ENCODE measurements at regions not wholly inside any gene's neighbourhood (a gene's known extent, or its start where the extent isn't known, plus 50 kb on each side); places are given as distances from the start of the nearest gene placed in this dataset.

DNA sequence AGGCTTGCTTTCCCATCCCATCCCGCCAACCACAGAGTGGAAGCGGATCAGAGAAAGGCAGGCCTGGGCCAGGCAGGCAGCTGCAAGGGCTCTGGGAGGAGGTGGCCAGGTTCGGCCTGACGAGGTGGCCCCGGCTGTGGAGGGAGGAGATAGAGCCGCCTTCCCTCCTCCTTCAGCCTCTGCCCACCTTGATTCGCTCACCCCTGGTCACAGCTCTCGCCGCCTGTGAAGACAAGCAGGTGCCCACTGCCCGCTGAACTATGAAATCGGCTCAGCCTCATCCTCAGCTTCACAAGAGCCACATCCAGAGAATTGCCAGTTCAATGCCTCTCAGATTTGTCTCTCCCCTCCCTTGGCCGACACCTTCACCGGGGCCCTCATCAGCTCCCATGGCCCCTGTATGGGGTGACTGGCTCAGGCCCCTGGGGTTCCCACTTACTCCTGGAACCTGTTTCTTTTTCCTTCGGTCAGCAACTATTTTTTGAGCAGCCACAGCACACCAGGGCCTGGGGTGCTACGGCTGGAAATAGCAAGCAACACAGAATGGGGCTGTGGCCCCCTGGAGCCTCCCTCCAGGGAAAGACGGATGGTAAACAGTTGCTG, 80.0 kb upstream of the CHST15 start:
- Histone ChIP-seq H3K27me3 (no peaks in the 10 kb centered on the region), H3K4me3 (no peak overlapping the region), H3K9me3 (no peaks in the 10 kb centered on the region), H3K36me3 (no peaks in the 10 kb centered on the region), H3K27ac (no peak overlapping the region), H3K4me1 (no peaks in the 10 kb centered on the region)
- DNase-seq, result no peak
- WGBS, 2 donors, result 88 to 94% methylated on average over 16 of the region's 16 CpGs
- intact Hi-C loops (cut with DNase I), result no loop called here
- TF ChIP-seq POLR2A (IDR thresholded peaks at IDR 0.05) (no peak), EP300 (IDR thresholded peaks at IDR 0.05) (no peak), POLR2AphosphoS5 (IDR thresholded peaks at IDR 0.05) (no peak)
- TF ChIP-seq, protein P1, sequence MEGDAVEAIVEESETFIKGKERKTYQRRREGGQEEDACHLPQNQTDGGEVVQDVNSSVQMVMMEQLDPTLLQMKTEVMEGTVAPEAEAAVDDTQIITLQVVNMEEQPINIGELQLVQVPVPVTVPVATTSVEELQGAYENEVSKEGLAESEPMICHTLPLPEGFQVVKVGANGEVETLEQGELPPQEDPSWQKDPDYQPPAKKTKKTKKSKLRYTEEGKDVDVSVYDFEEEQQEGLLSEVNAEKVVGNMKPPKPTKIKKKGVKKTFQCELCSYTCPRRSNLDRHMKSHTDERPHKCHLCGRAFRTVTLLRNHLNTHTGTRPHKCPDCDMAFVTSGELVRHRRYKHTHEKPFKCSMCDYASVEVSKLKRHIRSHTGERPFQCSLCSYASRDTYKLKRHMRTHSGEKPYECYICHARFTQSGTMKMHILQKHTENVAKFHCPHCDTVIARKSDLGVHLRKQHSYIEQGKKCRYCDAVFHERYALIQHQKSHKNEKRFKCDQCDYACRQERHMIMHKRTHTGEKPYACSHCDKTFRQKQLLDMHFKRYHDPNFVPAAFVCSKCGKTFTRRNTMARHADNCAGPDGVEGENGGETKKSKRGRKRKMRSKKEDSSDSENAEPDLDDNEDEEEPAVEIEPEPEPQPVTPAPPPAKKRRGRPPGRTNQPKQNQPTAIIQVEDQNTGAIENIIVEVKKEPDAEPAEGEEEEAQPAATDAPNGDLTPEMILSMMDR (IDR thresholded peaks at IDR 0.05), result no peak

DNA sequence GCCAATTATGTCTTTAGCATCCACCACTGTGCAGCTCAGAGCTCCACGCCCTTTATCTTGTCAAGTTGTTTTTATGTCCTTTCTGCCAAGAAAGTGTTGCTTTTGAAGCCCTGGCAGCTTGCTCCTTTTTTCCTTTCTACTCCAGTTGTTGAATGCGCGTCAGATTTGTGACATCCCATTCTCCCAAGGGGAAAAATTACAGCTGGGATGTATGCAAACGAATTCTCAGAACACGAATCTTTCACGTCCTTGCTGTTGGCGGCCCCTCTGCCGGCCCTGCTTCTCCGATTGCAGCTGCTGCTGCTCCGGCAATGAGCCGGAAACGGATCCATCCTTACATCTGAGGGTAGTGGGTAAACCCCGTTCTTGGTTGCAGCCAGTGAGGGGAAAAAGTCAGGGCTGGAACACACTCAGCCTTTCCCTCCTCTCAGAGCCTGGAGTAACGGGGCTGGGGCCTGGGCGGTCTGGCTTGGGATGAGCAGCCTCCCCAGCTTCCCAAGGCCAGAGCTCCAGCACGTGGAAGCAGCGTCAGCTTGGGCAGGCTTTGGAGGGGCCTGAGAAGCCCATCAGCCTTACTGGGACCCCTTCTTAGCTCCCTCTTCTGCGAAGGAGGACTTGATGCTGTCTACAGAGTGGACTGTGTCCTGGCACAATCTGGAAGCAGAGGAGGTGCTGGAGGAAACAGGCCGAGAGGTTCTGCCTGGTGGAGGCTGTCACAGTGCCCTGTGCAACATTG, 79.0 kb upstream of the CHST15 start:
- Histone ChIP-seq H3K9me3 (no peaks in the 10 kb centered on the region), H3K4me3 (no peak overlapping the region), H3K4me1 (no peaks in the 10 kb centered on the region), H3K27me3 (no peaks in the 10 kb centered on the region), H3K27ac (no peak overlapping the region), H3K36me3 (no peaks in the 10 kb centered on the region)
- intact Hi-C loops (cut with DNase I), result no loop called here
- WGBS, 2 donors, result 78 to 84% methylated on average over 19 of the region's 19 CpGs
- DNase-seq, result no peak
- TF ChIP-seq EP300 (IDR thresholded peaks at IDR 0.05) (no peak), POLR2A (IDR thresholded peaks at IDR 0.05) (no peak), POLR2AphosphoS5 (IDR thresholded peaks at IDR 0.05) (no peak)
- TF ChIP-seq, protein P1 (IDR thresholded peaks at IDR 0.05), result no peak

DNA sequence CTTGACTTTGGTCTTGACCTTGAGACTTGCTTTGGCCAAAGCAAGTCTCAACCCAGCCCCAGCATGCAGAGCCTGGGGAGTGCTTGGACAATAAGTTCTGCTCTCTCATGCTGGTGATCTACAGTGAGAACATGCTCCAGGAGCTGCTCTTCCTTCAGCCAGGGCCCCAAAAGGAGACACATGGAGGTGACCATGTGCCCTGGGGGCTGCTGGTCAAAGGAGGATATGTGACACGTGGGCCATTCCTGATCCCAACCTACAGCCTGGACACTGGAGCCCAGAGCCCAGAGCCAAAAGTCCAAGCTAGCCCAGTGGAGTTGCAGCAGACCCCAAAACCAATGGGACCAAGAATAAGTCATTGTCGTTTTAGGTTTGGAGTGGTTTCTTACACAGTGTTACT, 78.2 kb upstream of the CHST15 start:
- Histone ChIP-seq H3K27ac (no peak overlapping the region), H3K36me3 (no peaks in the 10 kb centered on the region), H3K27me3 (no peaks in the 10 kb centered on the region), H3K4me1 (no peaks in the 10 kb centered on the region), H3K9me3 (no peaks in the 10 kb centered on the region), H3K4me3 (no peak overlapping the region)
- TF ChIP-seq POLR2AphosphoS5 (IDR thresholded peaks at IDR 0.05) (no peak), POLR2A (IDR thresholded peaks at IDR 0.05) (no peak), EP300 (IDR thresholded peaks at IDR 0.05) (no peak)
- TF ChIP-seq, protein P1 (IDR thresholded peaks at IDR 0.05), result no peak
- 89 to 90% methylated on average over 2 of the region's 2 CpGs for WGBS, 2 donors
- no peak for DNase-seq
- intact Hi-C loops (cut with DNase I), result no loop called here

DNA sequence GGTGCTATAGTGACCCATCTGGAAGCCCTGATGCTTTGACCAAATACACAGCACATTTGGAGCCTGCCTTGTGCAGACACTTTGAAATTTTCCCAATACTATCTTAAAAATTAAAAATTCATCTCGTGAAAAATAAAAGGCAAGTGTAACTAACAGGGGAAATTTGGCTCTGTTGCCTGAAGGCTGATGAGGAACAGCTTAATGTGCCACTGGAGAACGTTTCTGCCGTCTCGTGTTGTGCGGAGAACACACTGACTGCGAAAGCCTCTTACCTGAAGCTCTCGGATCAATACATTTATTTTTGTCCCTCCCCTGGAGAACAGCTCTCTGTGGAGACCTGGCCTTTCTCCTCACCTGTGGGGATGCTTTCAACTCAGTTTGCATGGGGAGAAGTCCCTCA, 77.2 kb upstream of the CHST15 start:
- 89 to 92% methylated on average over 7 of the region's 7 CpGs for WGBS, 2 donors
- Histone ChIP-seq H3K36me3 (no peaks in the 10 kb centered on the region), H3K27me3 (no peaks in the 10 kb centered on the region), H3K4me1 (no peaks in the 10 kb centered on the region), H3K27ac (no peak overlapping the region), H3K4me3 (no peak overlapping the region), H3K9me3 (no peaks in the 10 kb centered on the region)
- TF ChIP-seq POLR2AphosphoS5 (IDR thresholded peaks at IDR 0.05) (no peak), EP300 (IDR thresholded peaks at IDR 0.05) (no peak), POLR2A (IDR thresholded peaks at IDR 0.05) (no peak)
- TF ChIP-seq, protein P1 (IDR thresholded peaks at IDR 0.05), result no peak
- no peak for DNase-seq
- intact Hi-C loops (cut with DNase I), result no loop called here

Data from sigmoid colon (tissue), 6 donors.